OCI-LY7 (cell line): ENCODE measurements at regions not wholly inside any gene's neighbourhood (a gene's known extent, or its start where the extent isn't known, plus 50 kb on each side); places are given as distances from the start of the nearest gene placed in this dataset.

Experiments used
- BruUV-seq: library from RNA; stranded (reverse); fragments of 400-500 nt; replicated peaks from 2 replicates; lab custom pipeline; 2021; lab: Mats Ljungman, UMichigan
- CTCF ChIA-PET: fragments of 300-600 bp; sonication (Branson Sonifier 250); formaldehyde crosslinking; loops from one replicate; lab custom pipeline; 2022; ENCODE audit warnings: antibody characterized with exemption; ENCODE audit not compliant: unreplicated experiment; lab: Charles Lee
- POLR2A ChIA-PET: fragments of 300-600 bp; sonication (Branson Sonifier 250); formaldehyde crosslinking; loops from one replicate; lab custom pipeline; 2022; ENCODE audit warnings: antibody characterized with exemption; lab: Charles Lee
- DNase-seq: peaks from one replicate; pipeline ENCODE4 v3.0.0-alpha.2; 2015; ENCODE audit warnings: low spot score
- H2AFZ ChIP-seq: fragments of 200-600 bp; sonication (generic), shearing (Covaris generic); 2 replicates; pipeline ENCODE4 v1.6.1; 2014; ENCODE audit warnings: mild to moderate bottlenecking, antibody characterized with exemption, low read length, moderate library complexity
- H3K27ac ChIP-seq: fragments of 200-600 bp; sonication (generic); 2 replicates; pipeline ENCODE4 v1.5.1; 2014; ENCODE audit warnings: mixed run types, low read depth, mild to moderate bottlenecking, moderate library complexity, low read length, inconsistent platforms; ENCODE audit not compliant: poor library complexity, severe bottlenecking
- H3K36me3 ChIP-seq: fragments of 200-600 bp; sonication (generic); 2 replicates; pipeline ENCODE4 v1.6.1; 2014; ENCODE audit warnings: mild to moderate bottlenecking, antibody characterized with exemption, low read length, moderate library complexity, mixed read lengths; ENCODE audit not compliant: insufficient read depth
- H3K4me1 ChIP-seq: fragments of 200-600 bp; sonication (generic); 2 replicates; pipeline ENCODE4 v1.5.1; 2014; ENCODE audit warnings: mild to moderate bottlenecking, low read length; ENCODE audit not compliant: insufficient read depth, poor library complexity, severe bottlenecking
- H3K4me2 ChIP-seq: fragments of 200-600 bp; sonication (generic); 2 replicates; pipeline ENCODE4 v1.6.1; 2014; ENCODE audit warnings: mild to moderate bottlenecking, low read length
- H3K4me3 ChIP-seq: fragments of 200-600 bp; sonication (generic); 2 replicates; pipeline ENCODE4 v1.5.1; 2014; ENCODE audit warnings: mild to moderate bottlenecking, low read depth, low read length; ENCODE audit not compliant: poor library complexity, severe bottlenecking
- H3K79me2 ChIP-seq: fragments of 200-600 bp; sonication (generic); 2 replicates; pipeline ENCODE4 v1.6.1; 2016; ENCODE audit warnings: low read depth, mild to moderate bottlenecking, low read length, moderate library complexity, mixed read lengths; ENCODE audit not compliant: insufficient read depth
- H3K9me2 ChIP-seq: fragments of 200-600 bp; sonication (generic); 2 replicates; pipeline ENCODE4 v1.6.1; 2016; ENCODE audit warnings: mild to moderate bottlenecking, low read length, mixed read lengths; ENCODE audit not compliant: insufficient read depth
- H3K9me3 ChIP-seq: fragments of 200-600 bp; sonication (generic); 2 replicates; pipeline ENCODE4 v1.6.1; 2014; ENCODE audit warnings: mild to moderate bottlenecking, mixed run types, low read length, mixed read lengths
- H4K20me1 ChIP-seq: fragments of 200-600 bp; sonication (generic); 2 replicates; pipeline ENCODE4 v1.6.1; 2014; ENCODE audit warnings: mild to moderate bottlenecking, antibody characterized with exemption, low read length, moderate library complexity, mixed read lengths; ENCODE audit not compliant: insufficient read depth
- CTCF ChIP-seq: fragments of 200-600 bp; sonication (generic); conservative IDR thresholded peaks from 2 replicates; pipeline ENCODE4 v1.5.1; 2014; ENCODE audit warnings: mild to moderate bottlenecking, antibody characterized with exemption, low read length, moderate library complexity, mixed read lengths
- EZH2phosphoT487 ChIP-seq: fragments of 200-600 bp; sonication (generic); IDR thresholded peaks from 2 replicates; pipeline ENCODE4 v1.6.1; 2018; ENCODE audit warnings: low read depth, borderline replicate concordance, mild to moderate bottlenecking, mixed run types, antibody characterized with exemption, low read length, moderate library complexity, mixed read lengths
- intact Hi-C: fragments of 100-400 bp; cut with micrococcal nuclease; formaldehyde crosslinking; loops from one replicate; pipeline ENCODE4 v1.10.0; 2022; ENCODE audit not compliant: unreplicated experiment

GRCh38 chr12:87642245-87642644 lies 387.0 kb downstream of the C12orf50 start:
- Histone ChIP-seq H3K79me2 (no peaks in the 10 kb centered on the region), H3K4me1 (no peaks in the 10 kb centered on the region), H3K36me3 (no peaks in the 10 kb centered on the region), H2AFZ (no peak overlapping the region), H3K9me2 (no peaks in the 10 kb centered on the region), H3K27ac (no peak overlapping the region), H3K4me2 (no peak overlapping the region), H4K20me1 (no peaks in the 10 kb centered on the region), H3K4me3 (no peak overlapping the region), H3K9me3 (no peaks in the 10 kb centered on the region)
- intact Hi-C loops = no loop called here
- no peak for TF ChIP-seq EZH2phosphoT487
- TF ChIP-seq CTCF = no peak
- no TSS peak for BruUV-seq
- no peak for DNase-seq
- CTCF ChIA-PET = no interaction called here
- POLR2A ChIA-PET = no interaction called here

- Histone ChIP-seq H2AFZ (no peak overlapping the region), H3K4me1 (no peaks in the 10 kb centered on the region), H3K79me2 (no peaks in the 10 kb centered on the region), H4K20me1 (no peaks in the 10 kb centered on the region), H3K4me3 (no peak overlapping the region), H3K36me3 (no peaks in the 10 kb centered on the region), H3K9me3 (no peaks in the 10 kb centered on the region), H3K27ac (no peak overlapping the region), H3K4me2 (no peak overlapping the region), H3K9me2 (no peaks in the 10 kb centered on the region)
- ChIA-PET POLR2A (no interaction called here), CTCF (no interaction called here)
- TF ChIP-seq EZH2phosphoT487 (no peak), CTCF (no peak)
- no TSS peak for BruUV-seq
- intact Hi-C loops = no loop called here
- DNase-seq = no peak
Observed at GRCh38 chr12:87618199-87618598, 411.0 kb downstream of the C12orf50 start.

GRCh38 chr12:87612996-87613395 lies 416.2 kb downstream of the C12orf50 start:
- intact Hi-C loops = no loop called here
- no peak for TF ChIP-seq CTCF
- no peak for TF ChIP-seq EZH2phosphoT487
- Histone ChIP-seq H2AFZ (no peak overlapping the region), H3K79me2 (no peaks in the 10 kb centered on the region), H3K4me2 (no peak overlapping the region), H3K4me3 (no peak overlapping the region), H4K20me1 (no peaks in the 10 kb centered on the region), H3K27ac (no peak overlapping the region), H3K9me3 (no peaks in the 10 kb centered on the region), H3K4me1 (no peaks in the 10 kb centered on the region), H3K9me2 (no peaks in the 10 kb centered on the region), H3K36me3 (no peaks in the 10 kb centered on the region)
- DNase-seq = no peak
- ChIA-PET CTCF (no interaction called here), POLR2A (no interaction called here)
- BruUV-seq = no TSS peak
